ENCODE measurements at regions not wholly inside any gene's neighbourhood (a gene's known extent, or its start where the extent isn't known, plus 50 kb on each side); places are given as distances from the start of the nearest gene placed in this dataset.

DNA sequence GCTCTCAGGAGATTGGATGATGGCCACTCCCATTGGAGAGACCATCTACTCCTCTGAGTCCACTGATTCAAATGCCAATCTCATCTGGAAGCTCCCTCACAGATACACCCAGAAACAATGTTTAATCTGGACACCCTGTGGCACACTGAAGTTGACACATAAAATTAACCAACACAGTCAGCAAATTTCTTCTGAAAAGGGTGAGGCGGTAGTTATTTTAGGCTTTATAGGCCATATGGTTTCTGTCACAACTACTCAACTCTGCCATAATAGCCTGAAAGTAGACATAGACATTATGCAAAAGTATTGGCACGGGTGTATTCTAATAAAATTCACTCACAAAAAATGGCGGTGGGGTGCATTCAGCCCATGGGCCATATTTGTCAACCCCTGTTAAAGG is 244.5 kb upstream of the VLDLR start:
- no peaks in the 10 kb centered on the region for H3K36me3 ChIP-seq (ENCODE audit: insufficient read depth, low read length)

DNA sequence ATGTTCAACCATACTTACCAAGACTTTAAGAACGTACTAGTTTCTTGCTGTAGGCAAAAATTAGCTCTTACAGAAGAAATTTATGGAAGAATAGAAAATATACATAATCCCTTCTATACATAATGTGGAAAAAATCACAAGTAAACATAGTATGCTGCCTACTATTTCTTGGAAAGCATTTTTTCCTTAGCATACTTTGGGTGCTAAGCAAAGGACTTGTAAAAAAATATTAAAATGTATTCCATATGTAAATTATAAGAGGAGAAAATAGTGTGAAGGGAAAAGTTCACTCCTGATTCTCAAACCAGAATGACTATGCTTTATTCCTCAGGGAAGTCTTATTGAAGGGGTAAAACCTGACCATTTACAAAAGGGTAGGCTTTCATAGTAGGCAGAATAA is 243.8 kb upstream of the VLDLR start:
- Histone ChIP-seq H3K79me2 (ENCODE audit: insufficient read depth, low read length) (no peaks in the 10 kb centered on the region), H3K27me3 (ENCODE audit: insufficient read depth, low read length) (no peaks in the 10 kb centered on the region), H2AFZ (ENCODE audit: low read length) (no peak overlapping the region), H3K4me2 (ENCODE audit: insufficient read depth, low read length) (no peak overlapping the region), H4K20me1 (ENCODE audit: insufficient read depth, low read length) (no peaks in the 10 kb centered on the region), H3K4me1 (ENCODE audit: insufficient read depth, low read length) (no peaks in the 10 kb centered on the region), H3K27ac (ENCODE audit: low read depth, low read length) (no peak overlapping the region), H3K9me3 (ENCODE audit: low read depth, low read length) (no peaks in the 10 kb centered on the region), H3K4me3 (ENCODE audit: insufficient read depth, low read length) (no peak overlapping the region), H3K36me3 (ENCODE audit: insufficient read depth, low read length) (no peaks in the 10 kb centered on the region)
- no peak for DNase-seq (ENCODE audit: insufficient read length, low spot score, missing footprints)
- TF ChIP-seq, protein P1, sequence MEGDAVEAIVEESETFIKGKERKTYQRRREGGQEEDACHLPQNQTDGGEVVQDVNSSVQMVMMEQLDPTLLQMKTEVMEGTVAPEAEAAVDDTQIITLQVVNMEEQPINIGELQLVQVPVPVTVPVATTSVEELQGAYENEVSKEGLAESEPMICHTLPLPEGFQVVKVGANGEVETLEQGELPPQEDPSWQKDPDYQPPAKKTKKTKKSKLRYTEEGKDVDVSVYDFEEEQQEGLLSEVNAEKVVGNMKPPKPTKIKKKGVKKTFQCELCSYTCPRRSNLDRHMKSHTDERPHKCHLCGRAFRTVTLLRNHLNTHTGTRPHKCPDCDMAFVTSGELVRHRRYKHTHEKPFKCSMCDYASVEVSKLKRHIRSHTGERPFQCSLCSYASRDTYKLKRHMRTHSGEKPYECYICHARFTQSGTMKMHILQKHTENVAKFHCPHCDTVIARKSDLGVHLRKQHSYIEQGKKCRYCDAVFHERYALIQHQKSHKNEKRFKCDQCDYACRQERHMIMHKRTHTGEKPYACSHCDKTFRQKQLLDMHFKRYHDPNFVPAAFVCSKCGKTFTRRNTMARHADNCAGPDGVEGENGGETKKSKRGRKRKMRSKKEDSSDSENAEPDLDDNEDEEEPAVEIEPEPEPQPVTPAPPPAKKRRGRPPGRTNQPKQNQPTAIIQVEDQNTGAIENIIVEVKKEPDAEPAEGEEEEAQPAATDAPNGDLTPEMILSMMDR (IDR thresholded peaks at IDR 0.05; ENCODE audit: extremely low read depth, low read depth, low read length): no peak

More for the DNA sequence above, 244.5 kb upstream of the VLDLR start:
- Histone ChIP-seq H3K79me2 (ENCODE audit: insufficient read depth, low read length) (no peaks in the 10 kb centered on the region), H3K4me1 (ENCODE audit: insufficient read depth, low read length) (no peaks in the 10 kb centered on the region), H3K4me3 (ENCODE audit: insufficient read depth, low read length) (no peak overlapping the region), H2AFZ (ENCODE audit: low read length) (no peak overlapping the region), H3K4me2 (ENCODE audit: insufficient read depth, low read length) (no peak overlapping the region), H3K27me3 (ENCODE audit: insufficient read depth, low read length) (no peaks in the 10 kb centered on the region), H4K20me1 (ENCODE audit: insufficient read depth, low read length) (no peaks in the 10 kb centered on the region), H3K9me3 (ENCODE audit: low read depth, low read length) (no peaks in the 10 kb centered on the region), H3K27ac (ENCODE audit: low read depth, low read length) (no peak overlapping the region)
- DNase-seq (ENCODE audit: insufficient read length, low spot score, missing footprints): no peak
- TF ChIP-seq, protein P1 (IDR thresholded peaks at IDR 0.05; ENCODE audit: extremely low read depth, low read depth, low read length): no peak

DNA sequence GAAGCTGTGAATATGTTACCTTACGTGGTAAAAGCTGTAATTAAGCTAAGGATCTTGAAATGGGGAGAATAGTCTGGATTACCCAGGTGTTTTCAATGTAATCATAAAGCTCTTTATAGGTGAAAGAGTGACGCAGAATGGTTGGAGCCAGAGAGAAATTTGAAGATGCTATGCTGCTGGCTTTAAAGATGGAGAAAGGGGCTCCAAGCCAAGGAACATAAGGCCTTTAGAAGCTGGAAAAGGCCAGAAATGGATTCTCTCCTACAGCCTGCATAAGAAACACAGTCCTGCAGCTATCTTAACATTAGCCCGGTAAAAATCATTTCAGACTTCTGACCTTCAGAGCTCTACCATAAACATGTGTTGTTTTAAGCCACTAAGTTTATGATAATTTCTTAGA is 243.3 kb upstream of the VLDLR start:
- Histone ChIP-seq H3K27me3 (ENCODE audit: insufficient read depth, low read length) (no peaks in the 10 kb centered on the region), H3K27ac (ENCODE audit: low read depth, low read length) (no peak overlapping the region), H3K79me2 (ENCODE audit: insufficient read depth, low read length) (no peaks in the 10 kb centered on the region), H2AFZ (ENCODE audit: low read length) (no peak overlapping the region), H3K9me3 (ENCODE audit: low read depth, low read length) (no peaks in the 10 kb centered on the region), H3K4me3 (ENCODE audit: insufficient read depth, low read length) (no peak overlapping the region), H3K4me2 (ENCODE audit: insufficient read depth, low read length) (no peak overlapping the region), H4K20me1 (ENCODE audit: insufficient read depth, low read length) (no peaks in the 10 kb centered on the region), H3K4me1 (ENCODE audit: insufficient read depth, low read length) (no peaks in the 10 kb centered on the region), H3K36me3 (ENCODE audit: insufficient read depth, low read length) (no peaks in the 10 kb centered on the region)
- no peak for DNase-seq (ENCODE audit: insufficient read length, low spot score, missing footprints)
- TF ChIP-seq, protein P1 (IDR thresholded peaks at IDR 0.05; ENCODE audit: extremely low read depth, low read depth, low read length): no peak

DNA sequence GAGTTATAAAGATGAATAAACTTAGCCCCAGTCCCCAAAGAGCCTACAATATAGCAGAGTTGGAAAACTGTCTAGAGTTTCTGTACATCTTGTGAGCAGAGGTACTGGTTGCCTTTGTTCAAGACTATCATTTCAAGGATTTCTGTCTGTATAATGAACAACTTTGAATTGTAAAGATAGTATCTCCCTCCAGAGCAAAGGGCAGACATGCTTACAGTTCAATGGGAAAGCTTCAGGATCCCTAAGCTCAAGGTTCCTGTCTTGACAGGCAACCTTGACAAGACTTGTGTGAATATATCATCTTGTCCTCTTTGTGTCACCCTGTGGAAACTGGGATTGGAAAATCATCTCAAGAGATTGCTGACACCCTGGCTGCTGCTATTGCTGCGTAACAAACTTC is 242.8 kb upstream of the VLDLR start:
- TF ChIP-seq, protein P1 (IDR thresholded peaks at IDR 0.05; ENCODE audit: extremely low read depth, low read depth, low read length): no peak
- Histone ChIP-seq H2AFZ (ENCODE audit: low read length) (no peak overlapping the region), H3K4me3 (ENCODE audit: insufficient read depth, low read length) (no peak overlapping the region), H3K4me2 (ENCODE audit: insufficient read depth, low read length) (no peak overlapping the region), H3K4me1 (ENCODE audit: insufficient read depth, low read length) (no peaks in the 10 kb centered on the region), H3K79me2 (ENCODE audit: insufficient read depth, low read length) (no peaks in the 10 kb centered on the region), H3K36me3 (ENCODE audit: insufficient read depth, low read length) (no peaks in the 10 kb centered on the region), H3K9me3 (ENCODE audit: low read depth, low read length) (no peaks in the 10 kb centered on the region), H3K27ac (ENCODE audit: low read depth, low read length) (no peak overlapping the region), H3K27me3 (ENCODE audit: insufficient read depth, low read length) (no peaks in the 10 kb centered on the region), H4K20me1 (ENCODE audit: insufficient read depth, low read length) (no peaks in the 10 kb centered on the region)
- DNase-seq (ENCODE audit: insufficient read length, low spot score, missing footprints): no peak
